Esophagus squamous epithelium (tissue), 4 donors: ENCODE measurements at regions not wholly inside any gene's neighbourhood (a gene's known extent, or its start where the extent isn't known, plus 50 kb on each side); places are given as distances from the start of the nearest gene placed in this dataset.

ENCODE experiments used
- CTCF ChIP-seq, 6 experiments: fragments of 450-650 bp in 4 of 6; fragments of 200-600 bp in 2 of 6; sonication (generic) in 2 of 6; IDR thresholded peaks; one replicate each; pipeline ENCODE4 v1.5.1; 2016 to 2019; ENCODE audit warnings: antibody characterized with exemption in 6 of 6, mild to moderate bottlenecking in 4 of 6, moderate library complexity in 4 of 6
- POLR2A ChIP-seq, 4 donors: fragments of 450-650 bp; IDR thresholded peaks; one replicate each; pipeline ENCODE4 v1.6.1; 2017; ENCODE audit warnings: antibody characterized with exemption in 4 of 4, mild to moderate bottlenecking in 4 of 4, moderate library complexity in 3 of 4

GRCh38 chr7:16315280-16315679 lies 106.1 kb downstream of the CRPPA start:
- TF ChIP-seq POLR2A (IDR thresholded peaks at IDR 0.05) (no peak), CTCF (IDR thresholded peaks at IDR 0.05) (no peak)
